ENCODE measurements at regions not wholly inside any gene's neighbourhood (a gene's known extent, or its start where the extent isn't known, plus 50 kb on each side); places are given as distances from the start of the nearest gene placed in this dataset.
"Not testable (repeated sequence)": the region's sequence is repeated elsewhere in the genome, so short reads cannot be mapped to it uniquely, and the experiment has no call there.

- no peak for DNase-seq
Observed at GRCh38 chrX:786441-786881, 155.9 kb downstream of the SHOX start.

DNA sequence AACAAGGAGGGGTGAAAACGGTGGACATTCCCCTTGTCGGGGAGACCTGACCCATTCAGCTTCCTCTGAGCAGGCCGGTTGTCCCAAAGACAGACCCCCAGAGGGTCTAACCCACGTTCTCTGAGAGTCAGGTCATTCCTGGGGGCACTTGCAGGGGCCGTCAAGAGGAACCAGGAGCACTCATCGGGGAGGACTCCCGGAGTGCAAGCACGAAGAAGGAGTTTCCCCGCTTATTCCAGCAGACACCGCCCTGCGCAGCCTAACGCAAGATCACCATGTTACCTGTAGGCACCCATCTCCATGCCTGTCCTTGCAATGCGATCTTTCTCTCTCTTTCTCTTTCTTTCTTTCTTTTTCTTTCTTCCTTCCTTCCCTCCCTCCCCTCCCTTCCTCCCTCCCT, 154.2 kb downstream of the SHOX start:
- DNase-seq = no peak

GRCh38 chrX:781224-782204, 150.9 kb downstream of the SHOX start:
- no peak for DNase-seq

DNA sequence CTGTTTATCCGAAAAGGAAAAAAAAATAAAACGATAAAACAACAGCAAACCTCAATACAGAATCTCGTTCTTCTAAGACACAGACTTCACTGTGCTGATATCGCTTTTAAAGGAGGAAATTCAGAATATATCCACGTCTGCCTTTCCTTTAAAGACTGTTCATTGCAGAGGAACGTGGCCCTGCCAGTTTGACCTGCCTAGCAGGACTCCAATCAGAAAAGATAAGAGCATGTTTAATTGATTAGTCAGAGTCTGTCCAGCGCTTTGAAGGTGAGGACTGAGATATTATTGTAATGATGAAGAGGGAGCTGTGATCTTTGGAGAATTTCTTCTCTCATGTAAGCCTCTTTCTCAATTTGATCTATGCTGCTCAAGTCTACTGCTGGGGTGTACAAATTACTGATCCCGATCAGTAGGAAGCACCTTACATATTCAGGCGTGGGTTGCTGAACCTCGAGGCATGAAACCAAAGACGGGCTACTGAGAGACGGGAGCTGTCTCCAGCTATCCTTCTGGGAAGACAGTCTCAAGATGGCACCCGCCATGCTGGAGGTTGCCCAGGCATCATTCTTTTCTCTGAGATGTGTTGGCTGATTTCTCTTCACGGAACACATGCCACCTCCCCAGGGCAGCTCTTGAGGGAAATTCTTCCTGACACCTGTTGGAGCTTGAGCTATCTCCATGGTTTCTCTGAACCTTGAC, 146.1 kb downstream of the SHOX start:
- DNase-seq = no peak

DNA sequence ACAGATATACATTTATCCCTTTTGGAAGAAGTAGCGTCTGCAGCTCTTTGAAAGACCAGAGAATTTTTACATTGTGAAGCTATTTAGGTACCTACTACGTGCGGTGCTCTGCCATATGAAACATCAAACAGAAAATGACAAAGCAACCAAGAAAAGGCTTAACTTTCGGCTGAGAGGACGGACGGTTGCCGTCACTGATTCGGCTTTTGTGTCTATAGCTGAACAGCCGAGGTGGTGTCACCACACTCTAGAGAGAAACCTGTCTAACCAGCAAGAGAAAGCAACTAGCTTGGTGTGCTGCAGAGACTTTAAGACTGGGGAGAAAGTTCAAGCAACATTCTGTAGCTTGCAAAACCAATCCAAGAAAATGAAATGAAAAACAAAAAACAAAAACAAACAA, 145.5 kb downstream of the SHOX start:
- DNase-seq = no peak

- DNase-seq = no peak
Observed at GRCh38 chrX:774536-774935, 143.9 kb downstream of the SHOX start.

DNA sequence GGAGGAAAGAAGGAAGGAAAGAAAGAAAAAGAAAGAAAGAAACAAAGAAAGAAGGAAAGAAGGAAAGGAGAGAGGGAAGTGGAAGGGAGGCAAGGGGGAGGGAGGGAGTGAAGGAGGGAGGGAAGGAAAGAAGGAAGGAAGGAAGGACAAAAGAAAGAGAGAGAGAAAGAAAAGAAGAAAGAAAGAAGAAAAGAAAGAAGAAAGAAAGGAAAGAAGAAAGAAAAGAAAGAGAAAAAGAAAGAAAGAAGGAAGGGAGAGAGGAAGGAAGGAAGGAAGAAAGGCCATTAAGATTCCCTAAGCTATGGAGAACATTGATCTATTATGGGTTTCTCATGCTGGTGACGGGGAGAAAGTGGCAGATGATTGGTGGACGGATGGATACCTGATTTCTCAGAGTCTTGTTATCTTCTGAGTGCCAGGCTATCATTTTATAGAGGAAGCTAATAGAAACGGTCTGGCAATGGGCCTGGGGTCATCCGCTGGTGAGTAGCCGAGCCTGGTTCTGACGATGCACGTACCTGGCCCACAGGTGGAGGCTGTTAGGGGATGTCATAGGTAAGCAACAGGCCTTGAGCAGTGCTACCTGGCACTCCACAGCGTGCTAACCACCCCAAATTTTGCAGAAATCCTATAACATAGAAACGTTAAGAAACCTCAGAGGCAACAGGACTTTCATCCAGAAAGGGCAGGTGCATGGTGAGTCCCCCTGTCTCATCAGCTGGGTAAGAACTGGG, 142.9 kb downstream of the SHOX start:
- no peak for DNase-seq

GRCh38 chrX:771536-771935, 140.9 kb downstream of the SHOX start:
- DNase-seq = no peak

DNA sequence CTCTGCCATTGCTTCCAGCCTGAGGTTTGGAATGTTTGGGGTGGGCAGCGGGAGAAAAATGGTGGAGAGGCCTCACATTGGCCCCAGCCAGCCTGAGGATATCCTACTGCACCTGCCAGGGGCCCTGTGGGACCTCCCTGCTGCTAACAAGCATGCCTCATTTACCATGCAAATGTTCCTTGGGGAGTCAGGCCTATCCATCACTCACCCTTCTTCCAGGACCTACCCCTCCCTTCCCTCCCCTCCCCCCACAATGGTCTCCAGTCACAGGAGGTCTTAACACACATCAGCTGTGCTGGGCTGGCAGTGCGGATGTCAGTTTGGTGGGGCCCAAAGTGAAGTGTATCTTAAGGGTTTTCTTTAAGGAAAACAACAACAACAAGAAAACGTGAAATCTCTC, 139.2 kb downstream of the SHOX start:
- no peak for DNase-seq

DNA sequence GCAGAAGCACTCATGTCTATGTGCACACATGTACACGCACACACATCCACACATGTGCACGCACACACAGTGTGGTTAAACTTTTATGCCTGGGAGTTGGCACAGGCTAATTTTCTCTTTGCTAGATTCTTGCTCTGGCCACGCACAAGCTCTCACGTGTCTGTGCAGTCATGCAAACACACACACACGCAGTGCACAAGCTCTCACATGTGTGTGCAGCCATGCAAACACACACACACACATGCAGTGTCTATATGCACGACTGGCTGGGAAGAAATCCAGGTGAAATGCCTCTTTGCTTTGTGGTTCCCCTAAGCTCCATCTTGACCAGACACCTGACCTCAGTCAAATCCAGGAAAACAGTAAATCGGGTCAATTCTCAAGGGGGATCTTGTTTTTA, 138.0 kb downstream of the SHOX start:
- DNase-seq = no peak

- DNase-seq = no peak
Observed at GRCh38 chrX:758917-759316, 128.3 kb downstream of the SHOX start.

DNA sequence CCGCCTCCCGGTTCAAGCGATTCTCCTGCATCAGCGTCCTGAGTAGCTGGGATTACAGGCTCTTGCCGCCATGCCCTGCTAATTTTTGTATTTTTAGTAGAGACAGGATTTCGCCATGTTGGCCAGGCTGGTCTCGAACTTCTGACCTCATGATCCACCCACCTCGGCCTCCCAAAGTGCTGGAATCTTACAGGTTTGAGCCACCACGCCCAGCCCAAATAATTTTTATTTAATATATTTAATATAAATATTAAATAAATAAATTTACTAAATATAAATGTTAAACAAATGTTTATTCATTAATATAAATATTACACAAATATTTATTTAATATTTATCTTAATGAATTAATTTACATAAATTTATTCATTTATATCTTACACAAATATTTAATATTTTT, 120.2 kb downstream of the SHOX start:
- no peak for DNase-seq

DNA sequence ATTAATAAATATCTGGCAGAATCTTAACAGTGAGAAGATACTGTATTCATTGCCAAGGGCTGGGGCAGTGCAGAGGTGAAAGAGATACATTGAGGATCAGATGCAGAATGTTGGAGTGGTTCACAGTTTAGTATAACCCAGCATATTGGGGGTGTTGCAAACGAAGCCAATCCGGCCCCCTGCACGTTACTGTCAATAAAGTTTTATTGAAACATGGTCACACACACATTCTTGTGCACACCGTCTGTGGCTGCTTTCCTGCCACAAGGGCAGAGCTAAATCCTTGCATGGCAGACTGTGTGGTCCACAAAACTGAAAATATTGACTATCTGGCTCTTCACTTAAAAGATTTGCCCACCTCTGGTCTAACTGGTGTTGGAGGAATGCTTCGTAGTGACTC, 119.7 kb downstream of the SHOX start:
- no peak for DNase-seq

- DNase-seq = no peak
Observed at GRCh38 chrX:747176-747575, 116.6 kb downstream of the SHOX start.

DNA sequence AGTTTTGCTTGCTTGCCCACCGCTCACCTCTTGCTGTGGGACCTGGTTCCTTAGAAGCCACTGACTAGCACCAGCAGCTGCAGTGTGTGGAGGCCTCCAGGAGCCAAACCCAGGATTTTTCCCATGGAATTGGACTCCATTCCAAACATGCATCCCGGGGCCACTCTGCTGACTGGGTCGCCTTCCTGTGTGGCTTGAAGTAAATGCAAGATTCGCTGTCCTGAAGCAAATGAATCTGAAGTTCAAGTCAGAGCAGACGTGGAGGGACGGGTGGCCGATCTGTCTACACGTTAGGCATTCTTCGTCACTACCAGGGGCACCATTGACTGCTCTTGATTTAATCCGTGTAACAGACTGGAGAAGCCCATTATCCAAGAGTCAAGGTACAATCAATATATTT, 109.0 kb downstream of the SHOX start:
- no peak for DNase-seq

DNA sequence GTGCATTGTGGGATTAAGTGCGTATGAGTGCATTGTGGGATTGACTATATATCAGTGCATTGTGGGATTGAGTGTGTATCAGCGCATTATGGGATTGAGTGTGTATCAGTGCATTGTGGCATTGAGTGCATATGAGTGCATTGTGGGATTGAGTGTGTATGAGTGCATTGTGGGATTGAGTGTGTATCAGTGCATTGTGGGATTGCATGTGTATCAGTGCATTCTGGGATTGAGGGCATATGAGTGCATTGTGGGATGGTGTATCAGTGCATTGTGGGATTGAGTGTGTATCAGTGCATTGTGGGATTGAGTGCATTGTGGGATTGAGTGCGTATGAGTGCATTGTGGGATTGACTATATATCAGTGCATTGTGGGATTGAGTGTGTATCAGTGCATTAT, 106.4 kb downstream of the SHOX start:
- DNase-seq = not testable (repeated sequence)

- DNase-seq = no peak
Observed at GRCh38 chrX:734362-734761, 103.8 kb downstream of the SHOX start.

- DNase-seq = no peak
Observed at GRCh38 chrX:733961-734360, 103.4 kb downstream of the SHOX start.

GRCh38 chrX:729583-730409, 99.2 kb downstream of the SHOX start:
- DNase-seq = no peak

- DNase-seq = not testable (repeated sequence)
Observed at GRCh38 chrX:729101-729500, 98.5 kb downstream of the SHOX start.

DNA sequence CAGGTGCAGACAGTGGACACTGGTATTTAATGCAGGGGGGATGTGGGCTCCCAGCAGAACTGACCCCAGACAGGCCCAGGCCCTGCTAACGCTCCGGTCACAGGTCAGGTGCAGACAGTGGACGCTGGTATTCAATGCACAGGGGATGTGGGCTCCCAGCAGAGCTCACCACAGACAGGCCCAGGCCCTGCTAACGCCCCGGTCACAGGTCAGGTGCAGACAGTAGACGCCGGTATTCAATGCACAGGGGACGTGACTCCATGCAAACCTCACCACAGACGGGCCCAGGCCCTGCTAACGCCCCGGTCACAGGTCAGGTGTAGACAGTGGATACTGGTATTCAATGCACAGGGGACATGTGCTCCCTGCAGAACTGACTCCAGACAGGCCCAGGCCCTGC, 98.0 kb downstream of the SHOX start:
- not testable (repeated sequence) for DNase-seq
